AG09319 (cell line): ENCODE measurements at regions not wholly inside any gene's neighbourhood (a gene's known extent, or its start where the extent isn't known, plus 50 kb on each side); places are given as distances from the start of the nearest gene placed in this dataset.

Source experiments
- DNase-seq: peaks from one replicate; pipeline ENCODE4 v3.0.0-alpha.2; 2010; ENCODE audit warnings: low read depth; ENCODE audit errors: extremely low read depth
- CTCF ChIP-seq: IDR thresholded peaks from 2 replicates; pipeline ENCODE4 v1.5.1; 2011; ENCODE audit warnings: low read depth, mild to moderate bottlenecking, inconsistent platforms, low read length, moderate library complexity

GRCh38 chr1:56071351-56071750, 508.0 kb downstream of the PLPP3 start:
- TF ChIP-seq CTCF: no peak
- DNase-seq: no peak

GRCh38 chr1:56070601-56071000, 508.8 kb downstream of the PLPP3 start:
- DNase-seq: peak; percentile 71
- no peak for TF ChIP-seq CTCF

GRCh38 chr1:56069824-56070223, 509.5 kb downstream of the PLPP3 start:
- TF ChIP-seq CTCF: no peak

GRCh38 chr1:56068908-56069307, 510.5 kb downstream of the PLPP3 start:
- no peak for TF ChIP-seq CTCF
- no peak for DNase-seq

More at GRCh38 chr1:56069824-56070223, 509.5 kb downstream of the PLPP3 start:
- no peak for DNase-seq

- DNase-seq: no peak
- no peak for TF ChIP-seq CTCF
Measured at GRCh38 chr1:56068210-56068609, 511.2 kb downstream of the PLPP3 start.

GRCh38 chr1:56065729-56066128, 513.6 kb downstream of the PLPP3 start:
- DNase-seq: no peak
- no peak for TF ChIP-seq CTCF

GRCh38 chr1:56064705-56065104, 514.7 kb downstream of the PLPP3 start:
- TF ChIP-seq CTCF: no peak
- no peak for DNase-seq
